HL-60 (cell line): ENCODE measurements at regions not wholly inside any gene's neighbourhood (a gene's known extent, or its start where the extent isn't known, plus 50 kb on each side); places are given as distances from the start of the nearest gene placed in this dataset.

Experiments
- GABPA ChIP-seq: IDR thresholded peaks from 2 replicates; pipeline ENCODE4 v1.6.1; 2012; ENCODE audit warnings: low read depth
- POLR2AphosphoS5 ChIP-seq: IDR thresholded peaks from 2 replicates; pipeline ENCODE4 v1.6.1; 2012; ENCODE audit warnings: low read depth
- SPI1 ChIP-seq: IDR thresholded peaks from 2 replicates; pipeline ENCODE4 v1.6.1; 2012; ENCODE audit warnings: low read depth, mild to moderate bottlenecking, borderline replicate concordance
- TF ChIP-seq, protein P1 (sequence below): IDR thresholded peaks from one replicate; pipeline ENCODE4 v1.5.1; 2011; ENCODE audit warnings: low read length, control low read depth, inconsistent platforms; ENCODE audit not compliant: insufficient read depth
- TF ChIP-seq, protein P2 (sequence below): IDR thresholded peaks from 2 replicates; pipeline ENCODE4 v1.6.1; 2012; ENCODE audit warnings: low read depth; ENCODE audit not compliant: insufficient replicate concordance

DNA sequence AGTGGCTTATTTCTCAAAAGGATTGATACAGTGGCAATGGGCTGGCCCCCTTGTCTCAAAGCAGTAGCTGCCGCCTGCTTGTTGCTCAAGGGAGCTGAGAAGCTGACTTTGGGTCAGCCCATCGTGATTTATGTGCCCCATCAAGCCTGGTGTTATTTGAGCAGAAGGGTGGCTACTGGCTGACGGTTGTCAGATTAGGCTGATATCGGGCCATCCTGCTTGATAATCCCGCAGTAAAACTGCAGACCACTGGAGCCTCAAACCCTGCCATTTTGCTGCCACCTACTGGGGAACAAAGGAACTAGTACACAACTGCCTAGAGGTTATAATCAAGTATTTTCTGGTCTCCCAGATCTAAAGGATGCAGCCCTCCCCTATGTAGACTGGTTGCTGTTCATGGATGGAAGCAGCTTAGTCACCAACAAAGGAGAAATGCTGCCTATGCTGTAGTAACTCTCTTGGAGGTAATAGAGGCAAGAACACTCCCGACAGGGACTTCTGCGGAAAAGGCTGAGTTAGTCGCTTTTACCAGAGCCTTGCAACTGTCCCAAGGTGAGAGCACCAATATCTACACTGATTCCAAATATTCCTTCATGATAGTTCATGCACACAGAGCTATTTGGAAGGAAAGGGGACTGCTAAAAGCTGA lies 65.9 kb upstream of the ZNF92 start:
- TF ChIP-seq, protein P1, sequence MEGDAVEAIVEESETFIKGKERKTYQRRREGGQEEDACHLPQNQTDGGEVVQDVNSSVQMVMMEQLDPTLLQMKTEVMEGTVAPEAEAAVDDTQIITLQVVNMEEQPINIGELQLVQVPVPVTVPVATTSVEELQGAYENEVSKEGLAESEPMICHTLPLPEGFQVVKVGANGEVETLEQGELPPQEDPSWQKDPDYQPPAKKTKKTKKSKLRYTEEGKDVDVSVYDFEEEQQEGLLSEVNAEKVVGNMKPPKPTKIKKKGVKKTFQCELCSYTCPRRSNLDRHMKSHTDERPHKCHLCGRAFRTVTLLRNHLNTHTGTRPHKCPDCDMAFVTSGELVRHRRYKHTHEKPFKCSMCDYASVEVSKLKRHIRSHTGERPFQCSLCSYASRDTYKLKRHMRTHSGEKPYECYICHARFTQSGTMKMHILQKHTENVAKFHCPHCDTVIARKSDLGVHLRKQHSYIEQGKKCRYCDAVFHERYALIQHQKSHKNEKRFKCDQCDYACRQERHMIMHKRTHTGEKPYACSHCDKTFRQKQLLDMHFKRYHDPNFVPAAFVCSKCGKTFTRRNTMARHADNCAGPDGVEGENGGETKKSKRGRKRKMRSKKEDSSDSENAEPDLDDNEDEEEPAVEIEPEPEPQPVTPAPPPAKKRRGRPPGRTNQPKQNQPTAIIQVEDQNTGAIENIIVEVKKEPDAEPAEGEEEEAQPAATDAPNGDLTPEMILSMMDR, result peak; percentile 65
- TF ChIP-seq POLR2AphosphoS5 (no peak), GABPA (no peak), SPI1 (no peak)
- TF ChIP-seq, protein P2, sequence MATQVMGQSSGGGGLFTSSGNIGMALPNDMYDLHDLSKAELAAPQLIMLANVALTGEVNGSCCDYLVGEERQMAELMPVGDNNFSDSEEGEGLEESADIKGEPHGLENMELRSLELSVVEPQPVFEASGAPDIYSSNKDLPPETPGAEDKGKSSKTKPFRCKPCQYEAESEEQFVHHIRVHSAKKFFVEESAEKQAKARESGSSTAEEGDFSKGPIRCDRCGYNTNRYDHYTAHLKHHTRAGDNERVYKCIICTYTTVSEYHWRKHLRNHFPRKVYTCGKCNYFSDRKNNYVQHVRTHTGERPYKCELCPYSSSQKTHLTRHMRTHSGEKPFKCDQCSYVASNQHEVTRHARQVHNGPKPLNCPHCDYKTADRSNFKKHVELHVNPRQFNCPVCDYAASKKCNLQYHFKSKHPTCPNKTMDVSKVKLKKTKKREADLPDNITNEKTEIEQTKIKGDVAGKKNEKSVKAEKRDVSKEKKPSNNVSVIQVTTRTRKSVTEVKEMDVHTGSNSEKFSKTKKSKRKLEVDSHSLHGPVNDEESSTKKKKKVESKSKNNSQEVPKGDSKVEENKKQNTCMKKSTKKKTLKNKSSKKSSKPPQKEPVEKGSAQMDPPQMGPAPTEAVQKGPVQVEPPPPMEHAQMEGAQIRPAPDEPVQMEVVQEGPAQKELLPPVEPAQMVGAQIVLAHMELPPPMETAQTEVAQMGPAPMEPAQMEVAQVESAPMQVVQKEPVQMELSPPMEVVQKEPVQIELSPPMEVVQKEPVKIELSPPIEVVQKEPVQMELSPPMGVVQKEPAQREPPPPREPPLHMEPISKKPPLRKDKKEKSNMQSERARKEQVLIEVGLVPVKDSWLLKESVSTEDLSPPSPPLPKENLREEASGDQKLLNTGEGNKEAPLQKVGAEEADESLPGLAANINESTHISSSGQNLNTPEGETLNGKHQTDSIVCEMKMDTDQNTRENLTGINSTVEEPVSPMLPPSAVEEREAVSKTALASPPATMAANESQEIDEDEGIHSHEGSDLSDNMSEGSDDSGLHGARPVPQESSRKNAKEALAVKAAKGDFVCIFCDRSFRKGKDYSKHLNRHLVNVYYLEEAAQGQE, result no peak
